ENCODE measurements at regions not wholly inside any gene's neighbourhood (a gene's known extent, or its start where the extent isn't known, plus 50 kb on each side); places are given as distances from the start of the nearest gene placed in this dataset.

DNA sequence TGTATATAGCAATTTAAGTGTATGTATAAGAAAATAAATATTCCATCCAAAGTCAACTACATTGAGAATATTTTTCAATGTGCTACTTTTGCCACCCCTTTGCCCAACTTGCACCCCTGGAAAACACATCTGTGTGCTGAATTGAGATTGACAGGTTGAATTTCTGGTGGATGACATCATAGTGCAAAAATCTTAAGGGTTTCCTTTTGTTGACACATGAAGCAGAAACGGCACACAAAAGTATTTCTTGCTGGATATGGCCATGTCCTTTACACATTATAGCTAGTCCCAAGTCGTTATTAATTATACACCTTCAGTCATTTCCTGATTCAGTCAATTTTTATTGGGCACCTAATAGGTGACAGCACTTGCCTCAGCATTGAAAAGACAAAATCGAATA lies 188.7 kb upstream of the FBXL4 start:
- DNase-seq (ENCODE audit: low spot score) = no peak
- Mint-ChIP-seq H3K4me1 (ENCODE audit: unreplicated experiment) (no peaks in the 10 kb centered on the region), H3K27me3 (ENCODE audit: unreplicated experiment) (no peaks in the 10 kb centered on the region), H3K27ac (ENCODE audit: unreplicated experiment) (no peak overlapping the region), H3K36me3 (ENCODE audit: low read depth, unreplicated experiment) (no peaks in the 10 kb centered on the region), H3K9me3 (ENCODE audit: unreplicated experiment) (no peaks in the 10 kb centered on the region), H3K4me3 (ENCODE audit: unreplicated experiment) (no peak overlapping the region)
- TF ChIP-seq, protein P1, sequence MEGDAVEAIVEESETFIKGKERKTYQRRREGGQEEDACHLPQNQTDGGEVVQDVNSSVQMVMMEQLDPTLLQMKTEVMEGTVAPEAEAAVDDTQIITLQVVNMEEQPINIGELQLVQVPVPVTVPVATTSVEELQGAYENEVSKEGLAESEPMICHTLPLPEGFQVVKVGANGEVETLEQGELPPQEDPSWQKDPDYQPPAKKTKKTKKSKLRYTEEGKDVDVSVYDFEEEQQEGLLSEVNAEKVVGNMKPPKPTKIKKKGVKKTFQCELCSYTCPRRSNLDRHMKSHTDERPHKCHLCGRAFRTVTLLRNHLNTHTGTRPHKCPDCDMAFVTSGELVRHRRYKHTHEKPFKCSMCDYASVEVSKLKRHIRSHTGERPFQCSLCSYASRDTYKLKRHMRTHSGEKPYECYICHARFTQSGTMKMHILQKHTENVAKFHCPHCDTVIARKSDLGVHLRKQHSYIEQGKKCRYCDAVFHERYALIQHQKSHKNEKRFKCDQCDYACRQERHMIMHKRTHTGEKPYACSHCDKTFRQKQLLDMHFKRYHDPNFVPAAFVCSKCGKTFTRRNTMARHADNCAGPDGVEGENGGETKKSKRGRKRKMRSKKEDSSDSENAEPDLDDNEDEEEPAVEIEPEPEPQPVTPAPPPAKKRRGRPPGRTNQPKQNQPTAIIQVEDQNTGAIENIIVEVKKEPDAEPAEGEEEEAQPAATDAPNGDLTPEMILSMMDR (IDR thresholded peaks at IDR 0.05; ENCODE audit: unreplicated experiment) = no peak

DNA sequence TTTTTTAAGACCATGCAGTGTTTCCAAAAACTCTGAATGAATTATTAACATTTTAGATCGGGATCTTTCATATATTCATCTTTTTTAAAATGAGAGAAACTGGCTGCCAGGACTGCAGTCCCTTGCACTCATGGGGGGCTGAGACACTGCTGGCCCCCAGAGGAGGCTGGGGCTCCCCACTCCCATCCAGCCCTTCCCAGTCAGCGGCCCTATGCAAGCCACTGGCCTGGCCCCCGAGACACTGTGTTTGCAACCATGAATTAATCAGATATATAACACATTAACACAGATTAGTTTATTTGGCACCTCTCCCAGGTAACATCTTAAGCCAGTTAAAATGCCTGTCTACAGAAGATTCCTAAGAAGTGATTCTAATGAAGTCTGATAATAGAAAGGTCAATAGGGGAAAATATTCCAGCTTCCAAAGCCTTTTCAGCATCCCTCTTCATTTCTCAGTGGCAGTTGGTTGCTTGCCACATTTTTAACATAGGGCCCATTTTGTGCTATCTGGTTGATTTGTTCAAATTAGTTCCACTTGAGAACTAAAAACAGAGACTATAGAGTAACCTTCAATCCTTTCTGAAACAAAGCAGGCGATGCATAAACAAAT lies 184.4 kb upstream of the FBXL4 start:
- no peaks in the 10 kb centered on the region for H3K9me3 Mint-ChIP-seq (ENCODE audit: unreplicated experiment)
- H3K27me3 Mint-ChIP-seq (ENCODE audit: unreplicated experiment) = no peaks in the 10 kb centered on the region
- no peak overlapping the region for H3K27ac Mint-ChIP-seq (ENCODE audit: unreplicated experiment)
- no peak overlapping the region for H3K4me3 Mint-ChIP-seq (ENCODE audit: unreplicated experiment)
- TF ChIP-seq, protein P1 (IDR thresholded peaks at IDR 0.05; ENCODE audit: unreplicated experiment) = no peak
- no peaks in the 10 kb centered on the region for H3K36me3 Mint-ChIP-seq (ENCODE audit: low read depth, unreplicated experiment)
- no peaks in the 10 kb centered on the region for H3K4me1 Mint-ChIP-seq (ENCODE audit: unreplicated experiment)
- DNase-seq (ENCODE audit: low spot score) = no peak

DNA sequence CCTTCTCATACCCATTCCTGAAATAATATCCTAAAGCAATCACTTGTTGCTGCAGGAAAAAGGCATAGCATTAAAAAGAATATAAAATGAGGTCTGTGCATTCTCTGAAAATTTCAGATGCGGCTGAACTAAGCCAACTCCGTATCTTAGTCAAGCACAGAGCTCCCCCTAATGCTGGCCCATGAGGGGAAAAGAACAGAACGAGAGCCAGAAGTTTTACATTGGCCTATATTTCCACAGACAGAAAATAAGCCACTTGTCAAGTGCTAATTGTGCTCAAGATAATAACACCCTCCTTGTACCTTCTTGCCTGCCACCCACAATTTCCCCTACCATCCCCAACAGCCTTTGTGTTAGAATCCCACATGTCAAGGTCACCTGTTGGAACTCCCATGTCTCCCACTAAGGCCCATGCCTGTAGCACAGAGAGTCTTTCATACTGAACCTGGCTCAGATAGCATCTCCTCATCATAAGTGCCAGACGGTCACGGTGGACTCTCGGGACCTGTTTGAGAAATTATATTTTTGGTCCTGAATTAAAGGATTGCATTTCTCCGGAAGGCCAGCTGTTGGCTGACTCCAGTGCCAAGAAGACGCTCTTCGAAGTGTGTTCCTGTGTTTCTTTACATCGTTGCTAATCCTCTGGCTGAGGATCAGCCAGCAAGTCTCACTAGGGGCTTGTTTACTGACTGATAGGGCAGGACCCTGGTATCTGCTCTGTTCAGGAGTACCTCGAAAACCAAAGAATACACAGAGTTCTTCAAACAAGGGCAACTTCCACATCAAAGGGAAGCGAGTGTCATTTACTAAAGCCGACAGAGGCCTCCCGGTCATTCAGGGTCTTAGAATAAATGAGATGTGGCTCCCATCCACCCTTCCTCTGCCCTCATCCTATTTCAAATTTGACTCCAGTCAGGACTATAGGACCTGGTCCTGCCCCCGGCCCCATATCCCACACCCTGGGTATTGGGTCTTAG lies 183.4 kb upstream of the FBXL4 start:
- Mint-ChIP-seq H3K27ac (ENCODE audit: unreplicated experiment) (no peak overlapping the region), H3K36me3 (ENCODE audit: low read depth, unreplicated experiment) (no peaks in the 10 kb centered on the region), H3K4me1 (ENCODE audit: unreplicated experiment) (no peaks in the 10 kb centered on the region), H3K9me3 (ENCODE audit: unreplicated experiment) (no peaks in the 10 kb centered on the region), H3K4me3 (ENCODE audit: unreplicated experiment) (no peak overlapping the region), H3K27me3 (ENCODE audit: unreplicated experiment) (no peaks in the 10 kb centered on the region)
- TF ChIP-seq, protein P1 (IDR thresholded peaks at IDR 0.05; ENCODE audit: unreplicated experiment) = no peak
- DNase-seq (ENCODE audit: low spot score) = no peak

DNA sequence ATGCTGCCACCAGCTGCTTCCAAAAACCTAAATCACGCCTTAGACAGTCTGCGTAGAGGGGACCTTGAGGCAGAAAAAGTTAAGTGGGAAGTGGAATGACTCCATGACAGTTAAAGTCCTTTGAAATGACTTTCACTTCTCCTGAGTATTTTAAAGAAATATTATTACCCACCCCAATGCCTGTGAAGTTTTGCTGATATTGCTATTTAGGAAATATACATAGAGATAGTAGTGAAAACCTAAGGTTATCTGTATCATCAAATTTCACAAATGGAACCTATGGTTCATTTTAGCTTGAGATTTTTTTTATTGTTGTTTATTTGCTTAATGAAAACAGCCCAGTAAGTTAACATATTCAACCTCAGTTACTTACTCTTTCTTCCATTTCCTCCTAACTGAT lies 182.1 kb upstream of the FBXL4 start:
- no peak overlapping the region for H3K4me3 Mint-ChIP-seq (ENCODE audit: unreplicated experiment)
- TF ChIP-seq, protein P1 (IDR thresholded peaks at IDR 0.05; ENCODE audit: unreplicated experiment) = no peak
- H3K27me3 Mint-ChIP-seq (ENCODE audit: unreplicated experiment) = no peaks in the 10 kb centered on the region
- H3K4me1 Mint-ChIP-seq (ENCODE audit: unreplicated experiment) = no peaks in the 10 kb centered on the region
- H3K36me3 Mint-ChIP-seq (ENCODE audit: low read depth, unreplicated experiment) = no peaks in the 10 kb centered on the region
- no peak for DNase-seq (ENCODE audit: low spot score)
- H3K27ac Mint-ChIP-seq (ENCODE audit: unreplicated experiment) = no peak overlapping the region
- H3K9me3 Mint-ChIP-seq (ENCODE audit: unreplicated experiment) = no peaks in the 10 kb centered on the region

DNA sequence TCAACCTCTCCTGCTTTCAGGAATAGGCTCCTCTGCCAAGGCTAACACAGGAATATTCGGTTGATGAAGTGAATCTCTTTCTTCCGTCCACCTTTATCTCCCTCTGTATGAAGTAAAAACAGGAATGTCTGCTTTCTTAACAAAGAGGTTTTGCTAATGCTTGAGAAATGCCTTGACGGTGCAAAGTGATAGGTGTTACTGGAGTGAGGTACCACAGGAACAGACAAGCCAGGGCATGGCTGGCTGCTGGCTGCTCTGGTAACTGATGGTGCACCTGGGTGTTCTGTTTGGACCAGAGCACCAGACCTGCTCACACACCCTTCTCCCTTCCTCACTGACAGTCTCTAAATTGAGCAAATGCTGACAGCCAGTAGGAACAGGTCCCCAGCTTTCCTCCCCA lies 174.0 kb upstream of the FBXL4 start:
- Mint-ChIP-seq H3K9me3 (ENCODE audit: unreplicated experiment) (no peaks in the 10 kb centered on the region), H3K4me3 (ENCODE audit: unreplicated experiment) (no peak overlapping the region), H3K4me1 (ENCODE audit: unreplicated experiment) (peaks cover 14% of the 10 kb centered on the region), H3K27me3 (ENCODE audit: unreplicated experiment) (no peaks in the 10 kb centered on the region), H3K36me3 (ENCODE audit: low read depth, unreplicated experiment) (no peaks in the 10 kb centered on the region), H3K27ac (ENCODE audit: unreplicated experiment) (no peak overlapping the region)
- TF ChIP-seq, protein P1 (IDR thresholded peaks at IDR 0.05; ENCODE audit: unreplicated experiment) = no peak
- DNase-seq (ENCODE audit: low spot score) = no peak
